ENCODE measurements at regions not wholly inside any gene's neighbourhood (a gene's known extent, or its start where the extent isn't known, plus 50 kb on each side); places are given as distances from the start of the nearest gene placed in this dataset.
A peak's percentile ranks its signal among the peaks of the same experiment; 100 is the strongest.

GRCh38 chr5:17763301-17763700 lies 129.0 kb downstream of the TAF11L14 start:
- no peak for DNase-seq

GRCh38 chr5:17766031-17766430 lies 131.8 kb downstream of the TAF11L14 start:
- no peak for DNase-seq

- peak; percentile 29 for DNase-seq
These were observed 135.0 kb downstream of the TAF11L14 start for GRCh38 chr5:17769277-17769676.

- no peak for DNase-seq
These were observed 138.0 kb downstream of the TAF11L14 start for GRCh38 chr5:17772232-17772631.

GRCh38 chr5:17785774-17786173 lies 151.5 kb downstream of the TAF11L14 start:
- no peak for DNase-seq

- no peak for DNase-seq
These were observed 154.1 kb downstream of the TAF11L14 start for GRCh38 chr5:17788351-17788750.

GRCh38 chr5:17794201-17794600 lies 159.9 kb downstream of the TAF11L14 start:
- DNase-seq = no peak

- no peak for DNase-seq
These were observed 160.6 kb downstream of the TAF11L14 start for GRCh38 chr5:17794815-17795214.

- no peak for DNase-seq
These were observed 161.9 kb downstream of the TAF11L14 start for GRCh38 chr5:17796142-17796541.

- no peak for DNase-seq
These were observed 162.6 kb downstream of the TAF11L14 start for GRCh38 chr5:17796757-17797396.

- DNase-seq = no peak
These were observed 165.3 kb downstream of the TAF11L14 start for GRCh38 chr5:17799521-17799920.

- peak; percentile 78 for DNase-seq
These were observed 167.3 kb downstream of the TAF11L14 start for GRCh38 chr5:17801595-17801994.

GRCh38 chr5:17802256-17802655 lies 168.0 kb downstream of the TAF11L14 start:
- peak; percentile 64 for DNase-seq

GRCh38 chr5:17803971-17804370 lies 169.7 kb downstream of the TAF11L14 start:
- no peak for DNase-seq

GRCh38 chr5:17805227-17805825 lies 171.1 kb downstream of the TAF11L14 start:
- no peak for DNase-seq

GRCh38 chr5:17806818-17807468 lies 172.7 kb downstream of the TAF11L14 start:
- DNase-seq = peak; percentile 46

GRCh38 chr5:17808566-17808965 lies 174.3 kb downstream of the TAF11L14 start:
- DNase-seq = peak; percentile 69

GRCh38 chr5:17810734-17811133 lies 176.5 kb downstream of the TAF11L14 start:
- no peak for DNase-seq

- DNase-seq = no peak
These were observed 179.0 kb downstream of the TAF11L14 start for GRCh38 chr5:17813214-17813613.

GRCh38 chr5:17816505-17816904 lies 182.2 kb downstream of the TAF11L14 start:
- no peak for DNase-seq

- DNase-seq = no peak
These were observed 182.7 kb downstream of the TAF11L14 start for GRCh38 chr5:17816944-17817343.

- DNase-seq = no peak
These were observed 183.7 kb downstream of the TAF11L14 start for GRCh38 chr5:17817990-17818389.

- no peak for DNase-seq
These were observed 185.5 kb downstream of the TAF11L14 start for GRCh38 chr5:17819783-17820182.

- no peak for DNase-seq
These were observed 194.4 kb downstream of the TAF11L14 start for GRCh38 chr5:17828681-17829080.
